GM12892 (cell line): ENCODE measurements at regions not wholly inside any gene's neighbourhood (a gene's known extent, or its start where the extent isn't known, plus 50 kb on each side); places are given as distances from the start of the nearest gene placed in this dataset.

Source experiments
- DNase-seq: peaks from one replicate; pipeline ENCODE4 v3.0.0; 2011; ENCODE audit not compliant: insufficient read length
- FAIRE-seq: peaks from 2 replicates; lab custom pipeline; 2011; peaks lifted over from hg19 to GRCh38; lab: Jason Lieb, UNC
- POLR2A ChIP-seq: IDR thresholded peaks from 2 replicates; pipeline ENCODE4 v1.6.1; 2011; ENCODE audit warnings: low read depth, low read length, control low read depth
- POLR2AphosphoS5 ChIP-seq: IDR thresholded peaks from 2 replicates; pipeline ENCODE4 v1.6.1; 2011; ENCODE audit warnings: low read depth, low read length, control low read depth
- TAF1 ChIP-seq: IDR thresholded peaks from 2 replicates; pipeline ENCODE4 v1.6.1; 2011; ENCODE audit warnings: low read depth, mild to moderate bottlenecking, control low read depth, low read length, borderline replicate concordance

DNA sequence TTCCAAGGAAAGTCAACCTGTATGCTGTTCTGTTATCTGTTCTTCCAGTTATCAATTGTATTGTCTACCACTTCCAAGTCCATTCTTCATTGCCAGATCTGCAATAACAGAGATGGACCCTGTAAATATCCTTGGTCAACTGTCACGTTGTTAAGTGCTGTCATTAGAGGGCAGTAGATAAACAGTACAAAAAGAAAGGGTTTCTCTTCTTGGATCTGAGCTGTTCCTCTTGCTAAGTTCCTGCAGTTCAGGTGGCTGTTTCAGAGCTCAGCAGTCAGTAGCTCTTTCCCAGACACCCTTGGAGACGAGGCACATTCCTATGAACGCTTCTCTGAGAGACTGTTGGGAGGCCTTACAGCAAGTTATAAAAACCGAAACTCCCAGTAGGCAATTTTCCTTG lies 957.1 kb upstream of the CHAC2 start:
- DNase-seq (no peak), FAIRE-seq (no peak)
- TF ChIP-seq POLR2AphosphoS5 (no peak), TAF1 (no peak), POLR2A (no peak)

DNA sequence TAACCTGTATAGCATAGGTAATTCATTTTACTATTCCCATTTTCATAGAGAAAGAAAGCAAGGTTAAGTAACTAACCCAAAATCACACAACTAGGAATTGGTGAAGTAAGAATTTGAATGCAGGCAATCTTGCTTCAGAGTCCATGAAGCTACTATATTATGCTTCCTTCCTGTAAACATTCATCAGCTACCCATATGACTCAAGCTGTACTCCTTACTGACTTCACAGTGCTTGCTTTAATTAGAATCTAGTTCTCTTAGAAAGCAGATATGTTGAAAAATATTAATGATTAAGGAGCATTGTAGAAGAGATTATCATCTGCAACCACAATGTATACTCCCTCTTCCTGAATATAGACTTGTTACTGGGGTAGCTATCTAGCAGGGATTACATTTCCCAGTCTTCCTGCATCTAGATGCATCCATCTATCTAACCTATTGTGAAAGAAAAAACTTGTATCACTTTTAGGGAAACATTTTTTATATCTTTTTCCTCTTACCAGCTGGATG lies 961.6 kb upstream of the CHAC2 start:
- TF ChIP-seq POLR2A (no peak), TAF1 (no peak), POLR2AphosphoS5 (no peak)
- FAIRE-seq (no peak), DNase-seq (no peak)

- DNase-seq (no peak), FAIRE-seq (no peak)
- TF ChIP-seq POLR2A (no peak), TAF1 (no peak), POLR2AphosphoS5 (no peak)
These were observed 973.0 kb upstream of the CHAC2 start for GRCh38 chr2:52794581-52794980.

- FAIRE-seq (no peak), DNase-seq (no peak)
- TF ChIP-seq POLR2A (no peak), TAF1 (no peak), POLR2AphosphoS5 (no peak)
These were observed 988.2 kb upstream of the CHAC2 start for GRCh38 chr2:52779446-52779845.

- TF ChIP-seq POLR2AphosphoS5 (no peak), TAF1 (no peak), POLR2A (no peak)
- FAIRE-seq (no peak), DNase-seq (no peak)
These were observed 991.0 kb upstream of the CHAC2 start for GRCh38 chr2:52776571-52776970.

GRCh38 chr2:52775674-52776073 lies 991.9 kb upstream of the CHAC2 start:
- DNase-seq: no peak
- no peak for FAIRE-seq
- no peak for TF ChIP-seq TAF1
- TF ChIP-seq POLR2AphosphoS5: no peak
- TF ChIP-seq POLR2A: no peak

DNA sequence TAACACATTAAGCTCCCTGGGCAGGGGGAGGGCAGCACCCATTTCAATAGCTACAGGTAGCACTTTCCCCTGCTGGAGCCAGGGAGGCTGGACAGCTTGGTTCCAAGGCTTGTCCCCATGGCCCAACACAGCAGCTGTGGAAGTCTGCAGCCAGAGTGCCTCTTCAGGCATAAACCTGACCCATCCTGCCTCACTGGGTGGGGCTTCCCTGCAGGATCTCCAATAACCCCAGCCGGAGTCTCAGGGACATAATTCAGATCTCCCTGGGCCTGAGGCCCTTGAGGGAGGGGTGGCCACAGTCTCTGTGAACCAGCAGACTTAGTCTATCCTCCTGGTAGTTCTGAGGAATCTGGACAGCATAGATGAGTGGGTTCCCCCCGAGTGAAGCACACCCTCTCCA lies 1001.9 kb upstream of the CHAC2 start:
- no peak for FAIRE-seq
- no peak for DNase-seq

DNA sequence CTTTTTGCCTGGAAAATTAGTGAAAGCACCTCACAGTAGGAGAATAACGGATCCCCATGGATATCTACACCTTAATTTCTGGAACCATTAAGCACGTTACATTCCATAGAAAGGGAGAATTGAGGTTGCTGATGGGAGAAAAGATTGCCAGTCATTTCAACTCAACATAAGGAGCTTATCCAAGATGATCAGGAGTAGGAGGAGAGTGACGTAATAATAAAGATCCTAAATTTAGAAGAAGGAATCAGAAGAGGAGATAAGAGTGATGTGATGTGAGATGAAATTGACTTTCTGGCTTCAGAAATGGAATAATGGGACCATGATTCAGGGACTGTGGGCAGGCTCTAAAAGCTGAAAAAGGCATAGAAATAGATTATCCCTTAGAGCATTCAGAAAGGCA lies 1017.8 kb upstream of the CHAC2 start:
- TF ChIP-seq POLR2AphosphoS5: no peak
- TF ChIP-seq POLR2A: no peak
- TF ChIP-seq TAF1: no peak
- FAIRE-seq: no peak
- DNase-seq: no peak

More for the DNA sequence above, 1001.9 kb upstream of the CHAC2 start:
- TF ChIP-seq POLR2A (no peak), TAF1 (no peak), POLR2AphosphoS5 (no peak)

GRCh38 chr2:52745144-52745543 lies 1022.5 kb upstream of the CHAC2 start:
- TF ChIP-seq POLR2AphosphoS5 (no peak), POLR2A (no peak), TAF1 (no peak)
- FAIRE-seq (no peak), DNase-seq (no peak)

DNA sequence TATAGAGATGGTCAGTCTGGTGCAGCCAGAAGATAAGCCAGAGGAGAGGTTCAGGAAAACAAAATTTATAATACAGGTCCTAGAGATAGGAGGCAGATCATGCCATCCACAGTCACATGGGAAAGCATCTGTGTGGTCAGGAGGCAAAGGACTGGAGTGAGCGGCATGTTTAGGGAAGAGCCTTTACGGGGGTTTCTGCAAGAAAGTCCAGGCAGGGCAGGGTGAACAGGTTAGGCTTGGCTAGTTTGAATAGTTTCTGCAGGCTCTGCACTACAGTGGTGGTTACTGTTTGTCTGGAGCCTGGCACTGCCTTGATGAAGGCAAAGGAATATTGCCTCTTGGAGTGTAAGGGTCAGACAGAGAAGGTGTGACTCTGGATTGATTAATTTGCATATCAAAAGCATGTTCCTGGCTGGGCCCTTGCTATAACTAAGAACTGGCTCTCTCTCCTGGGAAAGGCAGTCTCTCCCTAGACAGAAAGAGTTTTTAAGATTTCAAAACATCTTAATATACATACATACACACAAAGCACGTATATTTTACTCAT lies 1034.7 kb upstream of the CHAC2 start:
- DNase-seq (no peak), FAIRE-seq (no peak)
- TF ChIP-seq POLR2AphosphoS5: no peak
- TF ChIP-seq TAF1: no peak
- no peak for TF ChIP-seq POLR2A

DNA sequence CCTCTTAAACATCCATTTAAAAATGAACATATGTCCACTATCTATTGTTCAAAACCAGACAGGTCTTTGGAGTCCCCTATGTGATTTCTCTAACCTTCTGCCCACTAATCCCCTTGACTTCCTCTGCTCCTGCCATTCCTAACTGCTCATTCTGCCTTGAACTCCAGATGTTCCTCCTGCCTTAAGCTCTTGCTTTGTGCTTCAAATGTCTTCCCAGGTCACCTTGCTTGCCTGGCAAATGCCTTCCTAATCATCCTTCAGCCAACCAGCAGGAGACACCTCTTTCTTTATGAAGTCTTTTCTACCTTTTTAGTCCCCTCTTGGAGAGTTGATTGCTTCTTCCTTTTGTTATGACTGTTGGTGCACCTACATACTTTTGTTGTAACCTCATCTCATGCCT lies 1043.0 kb upstream of the CHAC2 start:
- TF ChIP-seq POLR2A (no peak), POLR2AphosphoS5 (no peak), TAF1 (no peak)

GRCh38 chr2:52717836-52718235 lies 1049.8 kb upstream of the CHAC2 start:
- FAIRE-seq: no peak
- TF ChIP-seq POLR2AphosphoS5 (no peak), TAF1 (no peak), POLR2A (no peak)
- no peak for DNase-seq

More for the DNA sequence above, 1043.0 kb upstream of the CHAC2 start:
- FAIRE-seq: no peak
- no peak for DNase-seq
